Adrenal gland (tissue), 5 donors: ENCODE measurements at regions not wholly inside any gene's neighbourhood (a gene's known extent, or its start where the extent isn't known, plus 50 kb on each side); places are given as distances from the start of the nearest gene placed in this dataset.

ENCODE experiments used
- CTCF ChIP-seq, 6 experiments: fragments of 450-650 bp in 4 of 6; fragments of 200-600 bp in 2 of 6; sonication (generic) in 1 of 6; IDR thresholded peaks; 1 replicate in 5 of 6; 2 replicates in 1 of 6; pipeline versions ENCODE4 v1.5.1 to v1.8.0; 2016 to 2021; ENCODE audit warnings: antibody characterized with exemption in 6 of 6, mild to moderate bottlenecking in 2 of 6, moderate library complexity in 1 of 6
- POLR2A ChIP-seq, 2 donors: fragments of 450-650 bp; IDR thresholded peaks; one replicate each; pipeline ENCODE4 v1.6.1; 2017; ENCODE audit warnings: antibody characterized with exemption in 2 of 2, mild to moderate bottlenecking in 2 of 2, moderate library complexity in 1 of 2
- donor health status: DM: no; HTN: no; CAD: no.

GRCh38 chr17:14813649-14814370 is 451.3 kb downstream of the PMP22 start:
- TF ChIP-seq CTCF (IDR thresholded peaks at IDR 0.05): peak in 5 of 6 experiments; percentile 7 to 43 (median 38)
- no peak for TF ChIP-seq POLR2A (IDR thresholded peaks at IDR 0.05)
